CD4-positive, alpha-beta T cell treated with Interleukin-15 for 1 hour (primary cell): ENCODE measurements at regions not wholly inside any gene's neighbourhood (a gene's known extent, or its start where the extent isn't known, plus 50 kb on each side); places are given as distances from the start of the nearest gene placed in this dataset.

Experiments
- DNase-seq: peaks from one replicate; pipeline ENCODE4 v3.0.0-alpha.2; 2020

DNA sequence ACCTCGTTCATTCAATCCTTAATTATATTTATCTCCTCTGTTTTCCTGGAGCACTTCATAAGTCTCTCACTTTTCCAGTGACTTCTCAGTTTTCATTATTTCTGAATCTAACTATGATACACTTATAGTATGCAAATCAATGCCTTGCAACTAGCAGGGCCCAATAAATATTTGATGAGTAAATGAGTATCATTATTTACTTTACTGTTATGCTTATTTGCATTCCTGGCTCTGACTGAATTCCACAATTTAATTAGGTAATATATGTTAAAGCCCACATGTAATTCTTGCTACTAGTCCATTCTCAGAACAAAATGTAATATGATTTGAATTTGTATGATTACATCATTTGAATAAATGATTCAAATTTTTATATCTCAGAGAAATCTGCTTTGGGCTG lies 1595.1 kb upstream of the MIR17HG start:
- no peak for DNase-seq

DNA sequence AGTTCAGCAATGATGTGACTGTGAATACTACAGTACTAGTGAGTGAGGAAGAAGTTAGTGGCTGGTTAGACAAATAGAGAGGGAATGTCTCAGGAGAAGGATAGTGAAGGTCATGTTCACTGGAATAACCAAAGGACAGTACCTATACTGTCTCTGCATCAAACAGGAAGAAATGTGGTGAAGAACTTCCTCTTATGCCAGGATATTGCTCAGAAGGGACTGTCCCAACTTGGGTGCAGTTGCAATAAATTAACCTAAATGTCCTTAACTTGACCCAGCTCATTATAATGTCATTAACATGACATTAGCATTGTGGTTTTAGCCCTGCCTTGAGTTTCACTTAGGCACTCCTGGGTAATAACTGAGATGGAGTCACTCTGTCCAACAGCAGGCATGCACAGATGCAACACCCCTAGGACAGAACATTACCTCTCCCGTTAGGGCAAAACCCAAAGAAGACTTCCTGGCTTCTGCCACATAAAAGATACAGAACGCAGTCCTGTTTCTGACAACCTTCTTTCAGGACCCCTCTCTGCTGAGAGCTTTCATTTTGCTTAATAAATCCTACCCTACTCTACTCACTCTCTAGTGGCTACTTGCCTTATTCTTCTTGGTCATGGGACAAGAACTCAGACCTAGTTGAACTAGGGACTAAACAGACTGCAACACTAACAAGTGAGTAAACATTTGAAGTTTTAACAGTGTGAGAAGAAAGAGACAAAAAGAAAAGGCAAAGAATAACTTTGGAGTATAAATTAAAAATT lies 1591.6 kb upstream of the MIR17HG start:
- no peak for DNase-seq

GRCh38 chr13:89763005-89763404 lies 1584.5 kb upstream of the MIR17HG start:
- DNase-seq = no peak

GRCh38 chr13:89783221-89783755 lies 1564.2 kb upstream of the MIR17HG start:
- DNase-seq = peak; percentile 15

GRCh38 chr13:89784161-89784809 lies 1563.2 kb upstream of the MIR17HG start:
- no peak for DNase-seq

DNA sequence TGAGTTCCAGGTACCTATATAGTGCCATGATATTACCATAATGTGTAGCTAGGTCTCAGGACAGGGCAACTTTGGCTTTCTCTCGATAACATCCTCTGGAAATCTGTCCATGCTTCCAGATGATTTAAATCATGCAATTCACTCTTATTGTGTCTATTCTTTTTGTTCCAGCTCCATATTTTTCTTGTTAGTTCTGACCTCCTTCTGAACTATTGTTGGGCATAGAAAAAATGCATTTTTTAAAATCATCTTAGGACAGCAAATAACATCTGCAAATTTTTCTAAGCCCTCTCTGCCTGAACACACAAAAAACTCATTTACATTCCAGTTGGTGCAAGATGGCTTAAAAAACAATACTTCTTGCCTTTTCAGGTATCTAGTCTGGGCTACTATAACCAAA lies 1561.0 kb upstream of the MIR17HG start:
- no peak for DNase-seq

DNA sequence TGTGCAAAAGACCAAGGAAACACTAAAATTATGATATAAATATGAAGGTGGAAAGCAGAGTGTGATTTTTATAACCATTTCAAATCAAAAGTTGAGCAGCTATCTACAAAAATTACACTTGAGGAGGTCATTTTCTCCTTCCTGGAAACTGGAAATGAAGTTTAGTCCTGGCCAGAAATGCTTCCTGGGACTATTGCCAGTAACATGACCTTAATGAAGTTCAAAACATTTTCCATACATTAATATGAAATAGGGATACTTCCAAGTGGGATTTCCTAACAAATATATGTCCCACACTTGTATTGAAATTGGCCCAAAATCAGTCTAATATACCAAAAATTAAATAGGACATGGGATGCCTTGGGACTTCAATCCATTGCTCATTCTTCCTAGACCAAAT lies 1556.8 kb upstream of the MIR17HG start:
- no peak for DNase-seq

DNA sequence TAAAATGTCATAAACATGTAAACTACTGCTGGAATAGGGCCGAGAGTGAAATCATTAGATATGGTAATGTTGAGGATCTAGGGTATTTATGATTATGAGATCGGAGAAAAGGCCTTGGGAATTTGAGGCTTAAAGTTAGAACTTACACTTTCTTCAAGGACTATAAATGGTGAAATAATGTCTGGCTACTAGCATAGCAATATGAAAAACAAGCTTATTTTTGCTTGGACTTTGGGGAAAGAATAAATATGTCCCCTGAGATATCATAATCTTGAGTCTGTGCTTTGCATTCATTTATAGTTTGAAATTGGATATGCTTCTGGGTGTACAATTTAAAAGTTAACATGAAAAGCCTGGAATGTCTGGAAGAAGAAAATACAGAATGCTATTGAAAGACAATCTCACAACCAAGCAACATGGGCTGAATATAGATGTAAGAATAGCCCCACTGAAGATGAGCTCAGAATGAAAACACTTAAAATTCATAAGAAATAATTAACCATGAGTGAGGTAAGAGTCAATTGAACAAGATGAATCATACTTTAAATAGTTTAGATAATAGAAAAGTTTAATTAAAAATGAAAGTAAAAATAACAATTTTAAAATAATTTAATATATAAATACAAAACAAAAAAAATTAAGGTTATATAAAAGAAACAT lies 1555.4 kb upstream of the MIR17HG start:
- no peak for DNase-seq

DNA sequence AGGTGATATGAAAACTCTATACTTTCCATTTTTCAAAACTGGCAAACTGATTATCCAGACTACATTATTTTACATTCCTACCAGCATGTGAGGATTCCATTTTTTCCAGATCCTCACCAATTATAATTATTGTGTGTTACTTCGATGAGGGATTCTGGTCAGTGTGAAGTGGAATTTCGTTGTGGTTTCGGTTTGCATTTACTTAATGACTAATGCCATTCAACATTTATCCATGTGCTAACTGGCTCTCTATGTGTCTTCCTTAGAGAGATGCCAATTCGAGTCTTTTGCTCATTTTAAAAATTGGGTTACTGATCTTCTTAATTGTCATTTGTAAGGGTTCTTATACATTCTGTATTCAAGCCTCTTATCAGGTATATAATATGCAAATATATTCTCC lies 1551.3 kb upstream of the MIR17HG start:
- no peak for DNase-seq

DNA sequence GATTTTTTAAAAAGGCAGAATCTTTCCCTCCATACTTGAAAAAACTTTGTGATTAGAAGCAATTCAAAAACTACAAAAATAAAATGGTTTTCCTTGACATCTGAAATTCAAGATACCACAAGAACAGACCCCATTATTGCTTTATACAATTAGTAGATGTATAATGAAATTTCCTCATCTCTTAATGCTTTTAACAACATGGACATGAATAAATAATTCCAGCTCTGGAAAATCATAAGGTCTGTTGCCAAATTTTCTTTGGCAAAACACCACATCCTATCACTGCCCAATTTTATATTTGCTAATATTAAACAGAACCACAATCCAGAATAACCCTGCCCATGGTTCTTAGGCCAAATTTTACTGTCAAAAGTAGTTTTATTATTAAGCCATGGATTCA lies 1543.6 kb upstream of the MIR17HG start:
- no peak for DNase-seq

GRCh38 chr13:89806594-89806993 lies 1540.9 kb upstream of the MIR17HG start:
- no peak for DNase-seq

DNA sequence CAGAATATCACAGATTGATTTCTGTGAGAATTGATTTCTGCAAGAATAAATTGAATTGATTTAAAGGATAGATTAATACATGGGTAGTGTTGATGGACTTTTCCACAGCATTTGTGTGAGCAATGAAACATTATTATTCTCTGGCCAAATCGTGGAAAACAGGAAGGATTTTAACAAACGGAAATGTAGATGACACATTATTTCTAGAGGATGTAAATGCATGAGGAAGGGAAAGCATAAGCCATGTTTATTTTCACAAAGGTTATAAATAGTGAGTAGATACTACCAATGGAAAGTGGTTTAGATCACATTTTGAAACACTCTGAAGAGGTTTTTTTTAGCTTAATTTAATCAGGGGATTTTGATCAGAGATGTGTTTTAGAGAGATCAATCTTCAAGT lies 1534.6 kb upstream of the MIR17HG start:
- no peak for DNase-seq

DNA sequence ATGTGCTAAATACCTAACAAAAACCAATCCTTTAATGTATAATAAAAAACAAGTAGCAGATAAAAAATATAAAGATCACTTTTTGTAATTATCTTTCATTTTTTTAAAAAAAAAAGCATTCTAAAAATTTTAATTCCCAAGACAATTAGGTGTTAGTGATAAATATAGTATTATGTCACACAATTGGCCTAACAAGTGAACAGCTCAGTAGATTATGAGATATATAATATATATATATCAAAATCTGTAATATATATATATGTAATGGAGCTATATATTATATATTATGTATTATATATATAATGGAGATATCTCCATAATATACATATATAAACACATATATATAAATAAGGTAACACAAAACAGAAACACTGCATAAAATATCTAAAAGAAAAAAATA lies 1531.1 kb upstream of the MIR17HG start:
- no peak for DNase-seq

GRCh38 chr13:89822467-89822866 lies 1525.0 kb upstream of the MIR17HG start:
- DNase-seq = no peak

DNA sequence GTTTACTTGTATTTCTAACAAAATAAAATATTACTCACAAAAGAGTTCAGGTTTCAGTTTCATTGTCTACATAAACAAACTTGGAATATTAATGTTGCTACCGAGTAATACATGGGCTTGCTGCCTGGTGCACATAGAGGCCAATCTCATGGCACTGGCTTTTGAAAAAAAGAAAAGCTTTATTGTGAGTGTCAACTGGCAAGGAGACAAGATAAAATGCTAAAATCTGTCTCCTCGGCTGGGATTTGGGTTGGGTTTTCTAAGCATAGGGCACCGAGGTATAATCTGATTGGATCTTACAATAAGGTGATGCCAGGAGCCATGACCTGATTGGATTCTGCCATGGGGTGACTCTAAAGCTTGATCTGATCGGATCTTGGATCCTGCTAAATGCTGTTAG lies 1519.9 kb upstream of the MIR17HG start:
- no peak for DNase-seq

DNA sequence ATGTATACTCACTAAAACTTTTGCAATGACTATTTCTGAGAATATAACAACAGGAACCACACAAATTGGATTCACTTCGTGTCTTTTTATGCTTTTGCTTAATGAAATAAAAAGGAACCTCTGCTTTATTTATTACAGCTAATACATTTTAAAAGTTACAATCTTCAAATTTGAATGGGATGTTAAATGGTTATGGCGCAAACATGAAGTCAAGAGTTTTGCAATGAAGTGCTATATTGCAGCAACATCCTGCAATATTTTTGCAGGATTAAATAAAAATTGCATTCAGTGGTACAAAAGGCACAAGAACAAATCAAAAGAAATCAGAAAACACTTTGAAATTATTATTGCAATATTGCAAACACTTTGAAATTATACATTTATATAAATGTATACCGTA lies 1519.0 kb upstream of the MIR17HG start:
- DNase-seq = no peak

GRCh38 chr13:89831157-89831556 lies 1516.3 kb upstream of the MIR17HG start:
- no peak for DNase-seq

- no peak for DNase-seq
Observed at GRCh38 chr13:89832827-89833226, 1514.7 kb upstream of the MIR17HG start.

DNA sequence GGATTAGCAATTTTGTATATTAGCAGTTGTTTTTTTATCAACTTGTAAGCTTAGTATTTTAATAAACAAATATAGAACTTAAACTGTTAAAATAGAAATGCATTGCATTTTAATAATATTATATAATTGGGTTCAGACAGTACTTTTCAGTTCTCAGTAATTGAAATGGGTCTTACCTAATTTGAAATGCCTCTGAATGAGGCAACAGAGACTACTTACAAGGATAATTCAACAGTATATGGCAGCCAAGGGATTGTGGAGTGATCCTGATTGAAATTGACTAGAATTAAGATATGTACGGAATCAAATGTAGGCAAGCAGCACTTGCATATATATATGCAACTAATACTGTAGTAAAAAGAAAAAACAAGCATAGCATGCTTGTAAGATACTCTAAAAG lies 1503.9 kb upstream of the MIR17HG start:
- no peak for DNase-seq

GRCh38 chr13:89845874-89846273 lies 1501.6 kb upstream of the MIR17HG start:
- DNase-seq = no peak

DNA sequence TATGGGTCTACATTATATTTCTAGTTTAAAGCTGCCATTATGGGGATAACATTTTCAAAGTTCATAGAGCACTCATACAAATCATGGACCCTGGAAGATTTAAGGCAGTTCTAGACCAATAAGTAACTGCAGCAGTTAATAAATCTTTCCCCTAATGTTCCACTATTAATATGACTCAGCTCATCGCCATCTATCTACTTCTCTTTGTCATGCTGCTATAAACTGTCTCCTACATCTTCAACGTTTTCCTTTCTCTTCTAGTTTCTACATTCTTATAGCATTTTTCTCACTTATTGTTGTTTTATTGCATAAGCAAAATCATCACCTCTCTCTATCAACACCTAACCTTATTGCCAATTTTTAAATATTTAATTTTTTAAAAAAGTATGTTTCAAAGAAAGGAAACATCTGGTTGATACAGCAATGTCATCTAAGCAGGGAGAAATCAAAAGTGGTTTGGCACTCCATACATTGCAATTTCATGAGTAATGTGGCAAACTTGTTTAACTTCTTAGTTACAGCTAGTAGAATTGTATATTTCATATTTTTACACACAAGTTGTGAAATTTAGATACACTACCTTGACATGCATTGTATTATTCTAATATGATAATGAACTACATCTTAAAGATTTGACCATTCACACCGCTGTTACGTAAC lies 1500.4 kb upstream of the MIR17HG start:
- DNase-seq = no peak

GRCh38 chr13:89852570-89852969 lies 1494.9 kb upstream of the MIR17HG start:
- no peak for DNase-seq

GRCh38 chr13:89856512-89856911 lies 1491.0 kb upstream of the MIR17HG start:
- DNase-seq = no peak
